ENCODE measurements at regions not wholly inside any gene's neighbourhood (a gene's known extent, or its start where the extent isn't known, plus 50 kb on each side); places are given as distances from the start of the nearest gene placed in this dataset.

DNA sequence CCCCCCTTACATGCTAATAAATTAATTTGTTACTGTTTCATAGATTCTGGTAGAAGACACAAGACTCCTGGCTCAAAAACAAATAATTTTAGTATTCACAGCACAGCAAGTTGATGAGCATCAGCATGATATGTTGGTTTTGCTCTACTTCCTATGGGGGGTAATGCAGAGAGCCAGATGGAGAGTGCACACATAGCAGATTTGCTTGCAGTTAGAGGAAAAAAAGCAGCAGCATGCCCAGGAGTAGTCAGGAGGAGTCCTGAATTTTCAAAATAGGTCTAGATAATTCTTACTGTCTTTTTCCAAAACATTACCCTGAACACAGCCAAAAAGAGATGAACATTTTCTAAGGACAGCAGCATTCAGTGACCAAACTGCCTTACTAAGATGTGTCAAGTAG, 261.3 kb downstream of the COX7C start:
- no peak for DNase-seq (ENCODE audit: low read depth)

DNA sequence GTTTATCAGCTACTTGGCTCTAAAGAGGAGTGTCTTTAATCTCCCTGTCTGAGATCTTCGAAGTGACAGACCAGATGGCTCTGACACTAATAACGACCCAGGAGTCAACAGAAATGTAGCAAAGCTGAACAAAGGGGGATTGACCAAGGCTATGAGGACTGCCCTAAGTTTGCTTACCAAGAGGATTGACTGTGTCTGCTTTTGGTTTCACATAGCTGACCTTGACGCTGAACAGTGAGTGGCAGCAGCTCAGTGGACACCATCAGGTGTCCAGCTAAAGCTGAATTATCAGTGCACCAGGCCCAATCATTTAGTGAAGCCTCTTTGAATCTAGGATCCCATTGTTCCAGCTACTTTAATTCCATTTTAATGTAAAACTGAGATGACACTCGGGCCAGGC, 262.6 kb downstream of the COX7C start:
- no peak for DNase-seq (ENCODE audit: low read depth)

DNA sequence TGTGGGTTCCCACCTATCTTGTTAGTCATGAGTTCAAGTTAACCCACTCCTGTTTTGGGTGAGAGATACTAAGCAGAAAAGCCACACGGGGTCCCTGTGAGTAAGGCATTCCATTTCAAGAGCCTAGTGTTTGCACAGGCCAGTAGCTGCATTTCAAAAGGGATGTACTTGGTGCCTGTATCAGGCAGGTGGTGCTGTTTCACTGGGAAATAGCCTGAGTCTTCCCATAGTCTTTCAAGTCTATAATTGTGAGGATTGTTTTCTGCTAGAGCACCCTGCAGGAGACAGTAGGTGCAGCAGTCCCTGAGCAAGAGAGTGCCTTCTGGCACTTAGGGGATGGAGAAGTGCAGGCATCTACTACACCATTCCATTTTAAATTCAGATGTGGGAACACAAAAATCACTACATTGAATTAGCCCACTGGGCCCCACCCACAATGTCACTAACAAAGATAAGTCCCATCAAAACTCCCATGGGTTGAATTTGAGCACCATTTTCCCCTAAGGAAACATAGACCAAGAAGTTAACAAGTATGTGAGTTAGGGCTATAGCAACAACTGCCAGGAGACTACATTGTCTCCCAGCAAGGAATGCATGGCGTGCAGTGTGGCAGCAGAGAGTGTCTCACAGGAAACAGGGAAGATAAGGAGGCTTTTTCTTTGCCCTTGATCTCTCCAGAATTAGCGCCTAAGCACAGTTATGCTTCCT, 263.2 kb downstream of the COX7C start:
- peak; percentile 30 for DNase-seq (ENCODE audit: low read depth)

DNA sequence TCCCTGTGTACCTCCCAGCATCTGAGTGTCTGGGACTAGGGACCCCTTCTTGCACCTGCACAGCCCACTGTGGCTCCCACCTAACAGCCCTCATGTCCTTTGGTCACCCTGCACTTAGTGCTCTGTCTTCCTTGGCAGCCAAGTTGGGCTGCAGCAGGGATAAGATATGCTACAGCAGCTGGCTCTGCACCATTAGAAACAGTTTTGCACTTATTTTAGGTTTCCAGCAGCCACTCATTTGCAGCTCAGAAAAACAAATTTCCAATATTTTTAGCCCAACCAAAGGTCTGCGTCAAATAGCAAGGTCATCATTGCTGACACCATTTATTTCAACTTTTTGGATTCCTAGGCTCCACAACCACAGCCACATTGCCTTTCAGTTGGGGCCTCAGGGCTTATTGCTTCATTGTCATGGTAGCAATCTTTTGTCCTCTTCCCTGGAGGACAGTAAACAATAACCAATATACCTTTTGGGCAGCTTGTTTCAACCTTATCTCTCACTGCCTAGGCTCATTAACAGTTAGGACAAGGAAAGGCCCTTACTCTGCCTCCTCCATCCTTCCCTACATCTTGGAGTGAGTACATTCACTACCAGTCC, 263.9 kb downstream of the COX7C start:
- no peak for DNase-seq (ENCODE audit: low read depth)

GRCh38 chr5:86884608-86885007, 266.9 kb downstream of the COX7C start:
- no peak for DNase-seq (ENCODE audit: low read depth)

DNA sequence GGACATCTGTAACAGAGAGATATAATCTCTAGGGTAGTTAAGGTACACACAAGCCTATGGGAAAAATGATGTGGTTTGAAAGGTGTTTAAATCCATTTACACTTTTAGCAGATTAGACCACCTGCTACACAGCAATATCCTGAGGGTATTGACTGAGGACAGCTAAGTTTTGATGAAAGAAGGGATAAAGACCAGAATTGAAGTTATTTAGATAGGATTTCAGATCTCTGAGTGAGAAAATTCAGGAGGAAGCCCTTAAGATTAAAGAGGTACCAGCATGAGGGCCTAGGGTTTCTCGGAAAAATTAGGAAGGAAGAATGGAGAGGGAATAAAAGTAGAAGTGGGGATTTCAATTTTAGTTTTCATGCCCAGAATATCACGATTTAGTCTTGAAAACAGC, 267.3 kb downstream of the COX7C start:
- no peak for DNase-seq (ENCODE audit: low read depth)

DNA sequence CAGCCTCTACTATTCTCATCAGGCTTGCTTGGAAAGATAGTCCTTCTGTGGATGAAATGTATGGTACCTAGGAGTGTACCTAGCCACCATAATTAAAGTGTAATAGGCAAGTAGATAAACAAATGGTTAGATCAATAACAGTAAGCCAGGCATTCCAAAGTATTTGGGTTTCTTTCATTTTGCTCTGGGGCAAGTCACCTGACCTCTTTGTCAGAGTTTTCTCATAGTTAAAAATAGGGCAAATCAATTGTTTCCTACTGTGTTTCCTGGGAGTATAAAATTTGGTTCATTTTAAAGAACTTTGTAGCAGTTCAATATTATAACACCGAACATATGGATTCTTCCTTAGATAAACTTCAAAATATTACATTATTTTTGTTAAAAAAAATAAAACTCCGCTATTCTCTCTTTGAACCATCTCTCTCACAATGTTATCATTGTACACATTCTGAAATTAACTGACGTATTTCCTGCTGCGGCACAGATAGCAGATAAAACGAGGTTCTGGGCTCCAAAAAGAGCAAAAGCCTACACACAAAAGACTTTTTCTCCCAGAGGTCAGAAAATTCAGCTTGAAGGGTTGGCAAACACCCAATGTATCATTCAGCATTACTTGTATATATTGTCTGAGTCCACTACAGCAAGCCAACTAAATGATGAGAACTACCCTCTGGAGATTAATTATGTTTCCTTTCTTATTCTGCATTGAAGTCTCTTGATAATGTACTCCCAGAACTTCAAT, 267.9 kb downstream of the COX7C start:
- no peak for DNase-seq (ENCODE audit: low read depth)

- DNase-seq (ENCODE audit: low read depth) = no peak
Observed at GRCh38 chr5:86890375-86890774, 272.6 kb downstream of the COX7C start.

- DNase-seq (ENCODE audit: low read depth) = no peak
Observed at GRCh38 chr5:86894056-86894455, 276.3 kb downstream of the COX7C start.

DNA sequence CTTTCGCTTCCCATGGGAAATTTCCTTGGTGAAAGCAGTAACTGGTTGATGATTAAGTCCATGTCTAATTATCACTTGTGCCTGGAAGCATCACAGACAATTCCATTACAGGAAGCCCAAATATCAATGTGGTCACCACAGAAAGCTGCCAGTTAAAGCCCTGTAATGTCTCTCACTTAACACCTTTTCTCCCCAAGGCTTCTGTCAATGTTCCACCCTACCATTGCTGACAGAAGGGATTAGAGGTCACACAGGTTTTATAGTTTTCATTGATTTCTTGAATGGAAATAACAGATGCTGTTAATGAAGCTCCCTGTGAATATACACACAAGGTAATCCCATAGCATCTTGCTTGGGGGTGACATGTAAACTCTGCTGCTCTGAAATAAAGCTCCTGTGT, 279.2 kb downstream of the COX7C start:
- no peak for DNase-seq (ENCODE audit: low read depth)

GRCh38 chr5:86909418-86910295, 291.9 kb downstream of the COX7C start:
- DNase-seq (ENCODE audit: low read depth) = no peak

DNA sequence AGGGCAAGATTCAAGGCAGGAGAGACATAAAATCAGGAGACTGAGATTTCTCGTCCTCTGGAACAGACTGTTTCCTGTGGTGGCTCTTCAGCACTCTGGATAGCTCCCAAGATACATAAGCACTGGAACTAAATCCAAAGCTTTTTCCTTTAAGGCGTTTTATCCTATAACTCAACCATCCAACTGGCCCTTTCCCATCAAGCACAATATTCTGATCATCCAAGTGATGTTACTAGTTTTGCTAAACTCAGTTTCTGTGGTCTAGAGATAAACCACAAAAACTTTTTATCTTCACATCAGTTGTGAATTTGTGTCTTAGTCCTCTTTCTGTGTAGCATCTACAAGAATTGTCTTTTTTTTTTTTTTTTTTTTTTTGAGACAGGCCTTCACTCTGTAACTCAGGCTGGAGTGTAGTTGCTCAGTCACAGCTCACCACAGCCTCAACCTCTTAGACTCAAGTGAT, 299.4 kb downstream of the COX7C start:
- DNase-seq (ENCODE audit: low read depth) = no peak

GRCh38 chr5:86918246-86918645, 300.5 kb downstream of the COX7C start:
- no peak for DNase-seq (ENCODE audit: low read depth)

DNA sequence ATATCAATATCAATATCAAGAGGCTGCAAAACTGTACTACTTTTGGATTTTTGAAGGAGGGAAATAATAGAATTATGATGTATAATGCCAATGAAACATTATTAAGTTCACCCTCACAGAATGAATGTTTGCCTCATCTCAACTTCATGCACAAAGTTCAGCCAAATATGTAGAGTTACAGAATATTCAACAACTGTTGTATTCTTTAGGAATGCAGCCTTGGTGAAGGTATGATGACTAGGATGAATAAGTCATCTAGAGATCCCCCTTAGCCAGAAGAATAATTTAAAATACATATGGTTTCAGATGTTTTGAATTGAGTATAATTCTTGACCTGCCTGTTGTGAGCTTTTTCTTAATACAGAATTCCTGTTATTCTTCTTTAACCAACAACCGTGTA, 308.3 kb downstream of the COX7C start:
- DNase-seq (ENCODE audit: low read depth) = no peak

GRCh38 chr5:86929123-86929766, 311.5 kb downstream of the COX7C start:
- no peak for DNase-seq (ENCODE audit: low read depth)

GRCh38 chr5:86951761-86952160, 315.9 kb upstream of the RASA1 start:
- no peak for DNase-seq (ENCODE audit: low read depth)

DNA sequence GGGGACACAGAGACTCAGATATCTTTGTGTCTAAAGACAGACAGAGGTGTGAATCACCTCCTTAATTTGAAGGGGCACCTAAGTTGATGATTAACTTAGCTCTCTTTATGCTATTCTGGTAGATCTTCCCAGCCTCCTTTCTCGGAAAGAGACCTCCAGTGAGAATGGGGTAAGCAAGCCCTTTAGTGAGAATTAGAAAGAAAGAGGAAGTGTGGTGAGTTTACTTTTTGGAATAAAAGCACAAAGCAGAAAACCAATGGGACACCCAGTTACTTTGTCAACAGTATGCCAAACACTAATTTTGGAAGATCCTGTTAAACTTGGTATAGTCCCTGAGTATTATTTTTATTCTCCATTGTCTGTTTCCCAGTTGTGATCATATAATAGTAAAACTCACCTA, 302.8 kb upstream of the RASA1 start:
- no peak for DNase-seq (ENCODE audit: low read depth)

DNA sequence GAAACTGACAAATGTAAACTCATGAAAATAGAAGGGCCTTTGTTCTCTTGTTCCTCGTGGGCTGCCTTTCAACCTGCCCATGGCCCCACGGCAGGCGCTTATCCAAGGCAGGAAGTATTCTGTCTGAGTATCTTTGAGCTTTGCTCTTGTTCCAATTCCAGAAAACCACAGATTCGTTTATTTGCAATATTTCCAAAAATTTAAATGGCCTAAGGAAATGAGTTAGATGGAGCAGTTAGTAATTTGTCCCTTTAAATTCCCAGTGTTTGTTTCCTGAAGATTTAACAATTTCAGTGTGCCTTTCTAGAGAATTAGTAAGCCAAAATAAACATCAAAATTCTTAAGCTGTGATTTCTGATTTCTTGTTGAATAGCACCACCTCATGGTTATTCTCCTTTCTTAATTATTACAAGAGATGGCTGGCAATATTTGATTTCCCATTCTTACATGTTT, 299.4 kb upstream of the RASA1 start:
- DNase-seq (ENCODE audit: low read depth) = no peak

- DNase-seq (ENCODE audit: low read depth) = no peak
Observed at GRCh38 chr5:86970361-86970760, 297.3 kb upstream of the RASA1 start.

DNA sequence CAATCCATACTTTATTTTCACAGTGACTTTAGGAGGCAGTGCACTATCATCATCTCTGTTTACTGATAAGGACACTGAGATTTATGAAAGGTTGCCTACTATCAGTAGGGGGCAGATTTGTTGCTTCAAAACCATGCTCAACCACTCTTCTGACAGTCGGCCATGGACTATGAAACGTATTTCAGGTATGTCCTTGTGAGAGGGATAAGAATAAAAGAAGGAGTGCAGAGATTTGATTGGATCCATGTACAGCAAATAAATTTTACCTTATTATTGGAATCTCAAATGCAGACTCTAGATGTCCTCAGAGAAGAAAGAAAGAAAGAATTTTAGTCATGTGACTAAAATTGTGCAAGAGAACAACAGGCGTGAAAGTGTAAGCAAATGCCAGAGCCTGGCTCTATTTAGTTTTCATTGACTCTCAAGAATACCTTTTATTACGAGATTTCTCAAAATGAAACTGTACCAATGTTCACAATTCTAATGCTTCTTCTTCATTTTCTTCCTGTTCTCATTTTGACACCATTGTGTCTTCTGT, 296.6 kb upstream of the RASA1 start:
- no peak for DNase-seq (ENCODE audit: low read depth)

DNA sequence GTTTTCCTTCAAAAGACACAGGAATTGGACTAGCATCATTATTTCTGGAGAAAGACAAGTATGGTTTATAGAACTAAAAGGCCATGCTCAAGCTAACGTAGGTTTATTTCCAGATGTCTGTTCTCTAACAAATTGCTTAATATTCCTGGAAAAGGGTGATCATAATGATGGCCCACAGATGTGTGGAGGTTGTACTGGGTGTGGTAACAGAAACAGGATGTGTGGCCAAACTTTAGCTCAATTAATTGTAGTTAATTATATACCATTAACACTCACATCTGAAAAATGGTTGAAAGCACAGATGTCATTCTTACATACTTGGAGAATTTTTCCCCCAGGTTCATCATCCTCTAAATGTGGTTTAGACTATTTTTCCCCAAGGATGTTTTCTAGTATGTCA, 292.7 kb upstream of the RASA1 start:
- DNase-seq (ENCODE audit: low read depth) = no peak

Data from activated T-cell treated with anti-CD3 and anti-CD28 coated beads for 24 hours (primary cell).